Hepatocyte (in vitro differentiated cells): ENCODE measurements at regions not wholly inside any gene's neighbourhood (a gene's known extent, or its start where the extent isn't known, plus 50 kb on each side); places are given as distances from the start of the nearest gene placed in this dataset.

Source experiments
- CTCF ChIP-seq: fragments of 200-600 bp; sonication (generic); IDR thresholded peaks from 2 replicates; pipeline ENCODE4 v1.5.1; 2016; ENCODE audit warnings: antibody characterized with exemption, mild to moderate bottlenecking; ENCODE audit not compliant: poor library complexity
- EZH2 ChIP-seq: fragments of 200-600 bp; sonication (generic); IDR thresholded peaks from 2 replicates; pipeline ENCODE4 v1.6.1; 2016; ENCODE audit warnings: antibody characterized with exemption, mild to moderate bottlenecking, borderline replicate concordance
- EZH2phosphoT487 ChIP-seq: fragments of 200-600 bp; sonication (generic); IDR thresholded peaks from one replicate; pipeline ENCODE4 v1.6.1; 2018; ENCODE audit warnings: antibody characterized with exemption, mild to moderate bottlenecking, low read depth, moderate library complexity; ENCODE audit not compliant: unreplicated experiment, severe bottlenecking

GRCh38 chr6:26305641-26305969, 59.4 kb upstream of the BTN3A2 start:
- TF ChIP-seq CTCF (no peak), EZH2 (no peak), EZH2phosphoT487 (no peak)
